ENCODE measurements at regions not wholly inside any gene's neighbourhood (a gene's known extent, or its start where the extent isn't known, plus 50 kb on each side); places are given as distances from the start of the nearest gene placed in this dataset.

DNA sequence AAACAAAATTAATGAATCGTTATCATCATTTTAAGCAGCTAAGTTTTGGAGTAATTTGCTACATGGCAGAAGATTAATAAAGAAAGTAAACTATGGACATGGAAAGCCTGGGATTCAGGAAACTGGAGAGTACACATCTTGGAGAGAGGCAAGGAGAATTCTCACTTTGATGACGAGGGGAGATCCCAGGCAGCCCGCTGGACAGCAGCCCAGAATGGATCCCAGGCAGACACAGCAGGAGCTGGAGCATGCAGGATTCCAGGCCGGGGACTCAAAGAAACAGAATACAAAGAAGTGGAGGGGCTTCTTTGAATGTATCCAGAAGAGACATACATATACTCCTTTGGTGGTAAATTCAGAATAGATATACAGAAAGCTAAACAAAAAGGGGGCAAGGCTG lies 118.0 kb upstream of the ATP6AP2 start:
- H3K4me1 ChIP-seq (ENCODE audit: insufficient read depth, low read length): peaks cover 9% of the 10 kb centered on the region
- DNase-seq (no peak), ATAC-seq (ENCODE audit: insufficient read depth, low read depth) (no peak)
- TF ChIP-seq CTCF (IDR thresholded peaks at IDR 0.05; ENCODE audit: borderline replicate concordance, extremely low read depth, low read length, poor library complexity, severe bottlenecking): no peak
- no peak for TF ChIP-seq EZH2 (IDR thresholded peaks at IDR 0.05; ENCODE audit: borderline replicate concordance, low read depth, low read length, severe bottlenecking)
- H3K36me3 ChIP-seq (ENCODE audit: insufficient read depth, low read length): no peaks in the 10 kb centered on the region
- no peak overlapping the region for H3K27ac ChIP-seq (ENCODE audit: low read length)
- H3K4me3 ChIP-seq (ENCODE audit: low read depth in 1 of 2, low read length in 2 of 2): no peak overlapping the region
- H3K9me3 ChIP-seq (ENCODE audit: insufficient read depth, low read length, severe bottlenecking): no peaks in the 10 kb centered on the region
- H3K27me3 ChIP-seq (ENCODE audit: insufficient read depth, low read length, poor library complexity): no peaks in the 10 kb centered on the region
- no peaks in the 10 kb centered on the region for H4K20me1 ChIP-seq (ENCODE audit: insufficient read depth, low read length)
- no peak overlapping the region for H2AFZ ChIP-seq (ENCODE audit: low read depth, low read length)
- H3K4me2 ChIP-seq (ENCODE audit: insufficient read depth, low read length): no peak overlapping the region
- H3K79me2 ChIP-seq (ENCODE audit: insufficient read depth, low read length): no peaks in the 10 kb centered on the region
- no peak overlapping the region for H3K9ac ChIP-seq (ENCODE audit: low read depth, low read length)

- H3K79me2 ChIP-seq (ENCODE audit: insufficient read depth, low read length): no peaks in the 10 kb centered on the region
- H3K4me2 ChIP-seq (ENCODE audit: insufficient read depth, low read length): no peak overlapping the region
- peaks cover 3% of the 10 kb centered on the region for H3K4me1 ChIP-seq (ENCODE audit: insufficient read depth, low read length)
- no peaks in the 10 kb centered on the region for H4K20me1 ChIP-seq (ENCODE audit: insufficient read depth, low read length)
- no peak for ATAC-seq (ENCODE audit: insufficient read depth, low read depth)
- TF ChIP-seq CTCF (IDR thresholded peaks at IDR 0.05; ENCODE audit: borderline replicate concordance, extremely low read depth, low read length, poor library complexity, severe bottlenecking) (no peak), EZH2 (IDR thresholded peaks at IDR 0.05; ENCODE audit: borderline replicate concordance, low read depth, low read length, severe bottlenecking) (no peak)
- no peaks in the 10 kb centered on the region for H3K9me3 ChIP-seq (ENCODE audit: insufficient read depth, low read length, severe bottlenecking)
- H3K9ac ChIP-seq (ENCODE audit: low read depth, low read length): no peak overlapping the region
- no peaks in the 10 kb centered on the region for H3K27me3 ChIP-seq (ENCODE audit: insufficient read depth, low read length, poor library complexity)
- H2AFZ ChIP-seq (ENCODE audit: low read depth, low read length): no peak overlapping the region
- no peak for DNase-seq
- no peak overlapping the region for H3K4me3 ChIP-seq (ENCODE audit: low read depth in 1 of 2, low read length in 2 of 2)
- H3K36me3 ChIP-seq (ENCODE audit: insufficient read depth, low read length): no peaks in the 10 kb centered on the region
- H3K27ac ChIP-seq (ENCODE audit: low read length): no peak overlapping the region
These were observed 119.8 kb upstream of the ATP6AP2 start for GRCh38 chrX:40460926-40461325.

DNA sequence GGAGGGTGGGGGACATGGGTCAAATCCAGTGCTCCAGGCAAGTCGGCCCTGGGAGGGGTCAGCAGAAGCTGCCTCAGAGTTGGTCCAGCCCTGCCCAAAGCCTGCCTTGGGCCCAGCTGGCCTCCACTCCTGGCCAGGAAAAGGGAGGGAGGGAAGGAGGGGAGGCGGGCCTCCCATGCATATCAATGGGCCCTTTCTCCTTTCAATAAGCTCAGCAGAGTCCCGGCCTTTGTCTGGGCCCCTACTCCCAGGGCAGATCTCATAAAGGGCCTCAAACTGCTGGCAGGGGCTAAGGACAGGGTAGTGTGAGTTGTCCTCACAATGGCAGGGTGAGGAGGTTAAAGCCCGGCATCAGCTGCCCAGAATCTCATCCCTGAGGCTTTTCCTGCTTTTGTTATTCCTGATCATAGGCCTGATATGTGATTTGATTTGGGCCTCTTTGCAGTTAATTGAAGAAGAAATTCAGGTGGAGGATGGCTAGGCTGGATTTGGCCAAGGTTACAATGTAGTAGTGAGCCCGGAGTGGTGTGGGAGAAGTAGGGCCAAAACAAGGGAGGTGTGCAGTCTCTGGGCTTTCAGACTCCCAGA lies 121.1 kb upstream of the ATP6AP2 start:
- Histone ChIP-seq H3K9ac (ENCODE audit: low read depth, low read length) (no peak overlapping the region), H3K27me3 (ENCODE audit: insufficient read depth, low read length, poor library complexity) (no peaks in the 10 kb centered on the region), H3K4me2 (ENCODE audit: insufficient read depth, low read length) (no peak overlapping the region), H3K27ac (ENCODE audit: low read length) (no peak overlapping the region), H3K79me2 (ENCODE audit: insufficient read depth, low read length) (no peaks in the 10 kb centered on the region), H4K20me1 (ENCODE audit: insufficient read depth, low read length) (no peaks in the 10 kb centered on the region), H3K36me3 (ENCODE audit: insufficient read depth, low read length) (no peaks in the 10 kb centered on the region), H3K4me3 (ENCODE audit: low read depth in 1 of 2, low read length in 2 of 2) (no peak overlapping the region), H2AFZ (ENCODE audit: low read depth, low read length) (no peak overlapping the region), H3K4me1 (ENCODE audit: insufficient read depth, low read length) (no peaks in the 10 kb centered on the region), H3K9me3 (ENCODE audit: insufficient read depth, low read length, severe bottlenecking) (no peaks in the 10 kb centered on the region)
- TF ChIP-seq EZH2 (IDR thresholded peaks at IDR 0.05; ENCODE audit: borderline replicate concordance, low read depth, low read length, severe bottlenecking) (no peak), CTCF (IDR thresholded peaks at IDR 0.05; ENCODE audit: borderline replicate concordance, extremely low read depth, low read length, poor library complexity, severe bottlenecking) (no peak)
- ATAC-seq (ENCODE audit: insufficient read depth, low read depth): no peak
- no peak for DNase-seq

GRCh38 chrX:40457406-40457805 lies 123.4 kb upstream of the ATP6AP2 start:
- H3K4me1 ChIP-seq (ENCODE audit: insufficient read depth, low read length): no peaks in the 10 kb centered on the region
- H4K20me1 ChIP-seq (ENCODE audit: insufficient read depth, low read length): no peaks in the 10 kb centered on the region
- no peak for ATAC-seq (ENCODE audit: insufficient read depth, low read depth)
- no peak overlapping the region for H2AFZ ChIP-seq (ENCODE audit: low read depth, low read length)
- H3K27ac ChIP-seq (ENCODE audit: low read length): no peak overlapping the region
- TF ChIP-seq CTCF (IDR thresholded peaks at IDR 0.05; ENCODE audit: borderline replicate concordance, extremely low read depth, low read length, poor library complexity, severe bottlenecking) (no peak), EZH2 (IDR thresholded peaks at IDR 0.05; ENCODE audit: borderline replicate concordance, low read depth, low read length, severe bottlenecking) (no peak)
- no peaks in the 10 kb centered on the region for H3K79me2 ChIP-seq (ENCODE audit: insufficient read depth, low read length)
- no peak overlapping the region for H3K4me2 ChIP-seq (ENCODE audit: insufficient read depth, low read length)
- no peaks in the 10 kb centered on the region for H3K9me3 ChIP-seq (ENCODE audit: insufficient read depth, low read length, severe bottlenecking)
- no peaks in the 10 kb centered on the region for H3K27me3 ChIP-seq (ENCODE audit: insufficient read depth, low read length, poor library complexity)
- H3K4me3 ChIP-seq (ENCODE audit: low read depth in 1 of 2, low read length in 2 of 2): no peak overlapping the region
- H3K9ac ChIP-seq (ENCODE audit: low read depth, low read length): no peak overlapping the region
- no peak for DNase-seq
- no peaks in the 10 kb centered on the region for H3K36me3 ChIP-seq (ENCODE audit: insufficient read depth, low read length)
